ENCODE measurements at regions not wholly inside any gene's neighbourhood (a gene's known extent, or its start where the extent isn't known, plus 50 kb on each side); places are given as distances from the start of the nearest gene placed in this dataset.

DNA sequence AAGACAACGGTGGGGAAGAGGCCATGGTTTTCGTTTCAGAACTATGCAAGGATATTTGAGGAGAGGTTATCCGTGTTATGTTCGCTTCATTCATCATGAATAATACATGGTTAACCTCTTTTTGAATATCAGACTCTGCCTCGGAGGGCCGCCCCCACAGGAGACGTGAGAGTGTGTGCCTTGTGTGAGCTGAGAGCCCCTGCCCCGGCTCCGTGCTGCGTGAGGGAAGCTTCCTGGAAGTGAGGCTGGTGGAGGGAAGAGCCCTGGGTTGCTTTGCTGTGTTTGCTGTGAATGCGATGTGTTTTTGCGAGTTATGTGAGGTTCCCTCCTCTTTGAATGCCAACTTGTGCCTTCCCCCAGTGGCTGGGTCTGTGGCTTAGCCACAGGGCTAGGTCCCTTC, 146.0 kb upstream of the RTL1 start:
- DNase-seq: no peak

DNA sequence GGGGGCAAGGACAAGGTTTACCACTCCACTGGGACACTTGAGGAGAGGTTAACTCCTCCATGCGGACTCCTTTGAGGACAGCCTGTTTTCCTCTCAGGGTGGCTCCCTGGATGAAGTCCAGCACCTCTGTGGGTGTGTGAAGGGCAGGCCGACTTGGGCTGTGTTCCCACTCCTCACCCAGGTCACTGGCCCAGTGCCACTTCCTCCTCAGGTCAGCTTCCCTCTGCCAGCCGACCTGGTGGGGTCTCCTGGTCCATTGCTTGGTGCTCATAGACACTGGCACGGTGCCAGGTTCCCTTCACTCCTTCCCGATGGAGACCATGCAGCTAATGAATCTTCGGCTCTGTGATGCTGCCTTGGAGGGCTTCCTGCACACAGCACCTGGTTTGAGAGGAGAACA, 146.4 kb upstream of the RTL1 start:
- DNase-seq: no peak

DNA sequence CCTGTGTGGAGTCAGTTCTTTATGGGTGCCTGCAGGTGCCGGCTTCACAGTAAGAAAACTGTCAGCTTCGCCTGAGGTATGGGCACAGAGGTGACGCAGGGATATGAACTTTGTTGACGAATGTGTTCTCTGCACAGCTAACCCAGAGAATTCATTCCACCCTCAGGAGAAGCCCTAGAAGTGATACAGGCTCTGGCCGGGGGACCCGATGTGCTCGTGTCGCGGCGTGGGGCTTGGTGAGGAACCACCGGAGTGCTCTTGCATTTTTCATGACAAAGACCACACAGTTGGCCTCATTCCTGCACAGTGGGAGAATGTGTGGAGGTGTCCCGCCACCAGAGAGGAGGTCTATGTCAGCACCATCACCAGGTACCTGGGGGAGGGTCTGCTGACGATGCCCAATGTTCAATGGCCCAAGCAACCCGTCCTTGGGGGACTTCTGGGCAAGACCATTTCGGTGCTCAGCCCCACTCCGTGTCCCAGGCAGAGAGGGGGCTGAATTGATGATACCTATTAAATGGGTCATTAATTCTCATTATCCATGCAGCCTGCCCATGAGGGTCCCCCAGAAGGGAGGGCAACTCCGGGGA, 147.5 kb upstream of the RTL1 start:
- DNase-seq: no peak

DNA sequence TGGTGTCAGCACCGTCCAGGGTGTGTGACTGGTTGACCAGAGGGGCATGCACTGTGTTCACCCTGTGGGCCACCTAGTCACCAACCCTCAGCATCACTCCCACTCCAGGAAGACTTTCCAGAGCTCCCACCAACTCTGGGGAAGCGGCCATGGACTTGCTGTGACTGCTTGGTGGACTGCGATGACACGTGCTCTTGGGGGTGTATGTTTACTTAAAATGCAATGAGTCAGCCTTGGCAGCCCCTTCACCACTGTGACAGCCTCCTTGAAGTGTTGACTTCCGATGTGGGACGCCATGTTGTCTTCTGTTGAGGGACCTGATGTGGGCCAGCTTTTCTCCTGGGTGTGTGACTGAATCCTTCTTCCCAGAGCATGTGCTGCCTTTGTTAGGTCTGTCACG, 151.1 kb upstream of the RTL1 start:
- DNase-seq: no peak

DNA sequence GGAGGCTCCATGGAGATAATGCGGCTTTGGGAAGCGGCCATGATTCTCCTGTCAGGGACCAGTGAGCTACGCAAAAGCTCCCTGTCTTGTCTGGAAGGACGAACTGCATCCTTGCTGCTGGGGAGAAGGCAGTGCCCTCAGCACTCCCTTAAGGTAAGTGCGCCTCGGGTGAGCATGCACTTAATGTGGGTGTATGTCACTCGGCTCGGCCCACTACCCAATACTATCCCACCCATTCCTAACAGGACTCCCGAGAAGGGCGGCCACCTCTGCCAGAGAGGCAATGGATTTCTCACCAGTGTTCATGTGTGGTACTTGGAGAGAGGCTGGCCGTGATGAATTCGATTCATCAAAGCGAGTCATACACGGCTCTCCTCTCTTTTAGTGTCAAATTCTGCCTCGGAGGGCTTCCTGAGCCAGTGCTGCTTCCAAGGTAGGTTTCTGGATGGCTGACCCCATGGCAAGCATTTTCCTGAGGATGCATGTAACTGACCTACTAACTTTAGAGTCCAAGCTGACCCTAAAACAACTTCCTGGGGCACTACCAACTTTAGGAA, 151.7 kb upstream of the RTL1 start:
- no peak for DNase-seq

DNA sequence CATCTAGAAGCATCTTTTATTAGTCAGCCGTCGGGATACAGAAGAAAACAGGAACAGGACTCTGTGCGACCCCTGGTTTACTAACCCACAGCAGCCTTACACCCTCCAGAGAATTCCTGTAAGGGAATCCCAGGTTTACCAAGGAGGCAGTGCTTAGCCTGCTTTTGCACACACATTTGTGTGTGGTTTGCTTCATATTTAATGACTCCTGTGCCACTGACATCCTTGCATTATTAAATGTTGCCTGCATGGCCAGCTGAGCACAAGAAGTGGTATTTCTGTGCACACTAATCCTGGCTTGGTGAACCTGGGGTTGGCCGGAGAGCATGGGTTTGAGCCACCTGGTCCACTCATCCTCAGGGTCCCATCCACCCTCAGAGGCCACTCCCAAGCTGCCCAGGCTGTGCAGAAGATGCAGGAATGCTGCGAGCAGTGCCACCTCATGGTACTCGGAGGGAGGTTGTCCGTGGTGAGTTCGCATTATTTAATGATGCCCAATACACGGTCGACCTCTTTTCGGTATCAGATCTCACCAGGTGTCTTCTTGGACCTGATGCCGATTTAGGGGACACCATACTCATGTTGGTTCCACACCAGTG, 152.4 kb upstream of the RTL1 start:
- DNase-seq: no peak

DNA sequence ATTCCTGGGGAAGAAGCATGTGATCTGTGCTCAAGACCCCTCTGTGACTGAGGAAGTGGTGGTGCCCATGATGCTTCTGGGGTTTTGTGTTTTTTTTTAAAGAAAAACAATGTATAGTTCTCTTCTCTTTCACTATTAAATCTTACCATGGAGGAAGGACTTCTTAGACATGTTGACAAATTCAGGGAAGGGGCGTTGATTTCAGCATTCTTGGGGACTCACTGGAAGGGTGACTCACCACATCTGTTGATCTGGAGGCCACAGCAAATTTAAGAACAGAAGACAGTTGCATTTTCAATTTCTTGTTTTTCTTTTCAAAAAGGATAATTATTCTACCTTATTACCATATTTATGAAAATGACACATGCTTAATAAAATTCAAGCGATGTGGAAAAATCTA, 152.9 kb upstream of the RTL1 start:
- DNase-seq: no peak

DNA sequence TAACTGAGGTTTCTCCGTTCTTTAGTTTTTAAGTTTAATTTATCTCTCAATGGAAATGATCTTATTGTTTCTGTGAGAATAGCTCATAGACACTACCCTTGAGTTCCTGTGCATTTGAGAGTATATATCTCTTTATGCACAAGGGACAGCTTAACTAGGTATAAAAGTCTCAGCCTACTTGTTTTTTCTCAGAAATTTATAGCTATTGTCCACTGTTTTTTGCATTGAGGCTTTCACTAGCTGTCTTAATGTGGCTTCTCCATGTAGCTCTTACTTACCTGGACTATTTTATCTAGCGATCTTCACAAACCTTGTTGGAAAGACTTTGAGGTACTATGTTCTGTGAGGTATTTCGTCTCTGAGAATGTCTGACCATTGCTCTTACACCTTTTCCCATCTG, 153.9 kb upstream of the RTL1 start:
- DNase-seq: no peak

DNA sequence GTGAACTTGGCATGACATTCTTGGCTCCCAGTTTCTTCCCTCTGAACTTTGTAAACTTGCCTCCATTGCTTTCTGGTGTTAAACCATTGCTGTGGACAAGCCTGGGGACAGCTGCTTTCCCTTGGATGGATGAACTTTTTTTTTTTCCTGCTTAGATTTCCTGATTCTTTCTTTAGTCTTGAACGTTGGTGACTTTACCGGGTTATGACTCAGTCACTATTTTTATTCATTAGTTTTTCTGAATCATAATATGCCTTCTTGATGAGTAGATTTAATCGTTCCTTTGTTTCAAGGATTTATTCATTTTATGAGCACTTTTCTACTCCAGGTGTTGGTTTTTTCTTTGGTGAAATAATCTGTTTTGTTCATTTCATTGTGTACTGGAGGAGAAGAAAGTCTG, 155.0 kb upstream of the RTL1 start:
- no peak for DNase-seq

DNA sequence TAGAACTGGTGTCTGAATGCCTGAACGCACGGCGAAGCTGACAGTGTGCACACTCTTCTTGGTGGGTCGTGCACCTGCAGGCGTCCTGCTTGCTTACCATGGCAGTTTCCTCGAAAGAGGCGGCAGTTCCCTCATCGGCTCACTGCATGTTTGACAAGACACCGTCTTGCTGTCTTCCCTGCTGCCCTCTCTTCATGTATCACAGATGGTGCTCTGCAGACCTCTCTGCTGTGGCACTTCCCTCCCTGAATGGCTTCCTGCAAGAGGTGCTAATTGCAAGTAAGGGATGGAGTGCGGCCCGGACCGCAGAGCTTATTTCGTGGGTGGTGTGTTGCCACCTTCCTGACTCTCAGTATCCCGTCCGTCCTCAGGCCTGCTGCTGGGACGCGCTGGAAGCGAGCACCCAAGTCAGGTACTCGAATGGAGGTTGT, 156.7 kb upstream of the RTL1 start:
- no peak for DNase-seq

DNA sequence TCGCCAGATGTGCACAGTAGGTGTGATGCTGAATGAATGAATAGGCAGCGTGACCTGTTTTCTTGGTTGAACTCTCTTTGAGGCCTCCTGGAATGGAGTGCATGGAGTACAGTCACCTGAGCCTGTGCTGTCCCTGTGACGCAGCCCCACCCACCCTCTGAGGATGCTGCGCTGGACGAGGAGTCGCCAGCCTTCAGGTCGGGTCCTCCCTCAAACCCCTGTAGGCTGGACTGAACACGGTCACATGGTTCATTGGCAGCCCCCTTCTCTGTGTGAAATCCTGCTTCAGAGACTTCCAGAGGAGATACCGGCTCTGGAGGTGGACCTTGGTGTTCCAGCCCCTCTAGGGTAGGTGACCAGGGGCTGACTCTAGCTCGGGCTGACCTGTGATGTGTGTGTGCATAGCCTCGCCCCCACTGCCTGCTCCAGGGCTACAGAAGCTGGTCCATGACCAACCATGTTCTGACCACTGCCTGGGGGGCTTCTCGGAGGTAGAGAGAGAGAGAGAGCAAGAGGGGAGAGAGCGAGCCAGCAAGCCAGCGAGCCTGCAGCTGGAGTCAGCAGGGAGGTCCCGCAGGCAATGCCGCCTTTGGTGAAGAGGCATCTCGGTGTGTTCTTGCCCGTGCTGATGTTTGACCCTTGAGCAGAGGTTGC, 158.0 kb upstream of the RTL1 start:
- no peak for DNase-seq

DNA sequence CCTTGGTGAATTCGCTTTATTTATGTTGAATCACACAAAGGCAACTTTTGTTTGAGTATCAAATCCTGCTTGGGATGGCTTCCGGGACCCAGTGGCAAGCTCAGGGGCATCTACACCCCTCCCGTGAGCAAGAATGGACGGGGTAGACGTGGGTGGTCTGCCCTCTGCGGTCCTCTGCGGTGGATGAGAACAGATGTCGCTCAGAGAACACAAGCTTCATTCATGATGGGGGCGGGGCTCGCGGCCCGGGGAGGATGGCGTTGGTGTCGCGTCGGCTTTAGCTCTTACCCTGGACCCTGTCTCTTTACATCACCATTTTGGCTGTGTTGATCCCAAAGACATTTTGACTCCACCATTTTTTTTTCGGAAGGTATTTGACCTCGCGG, 158.5 kb upstream of the RTL1 start:
- DNase-seq: no peak

DNA sequence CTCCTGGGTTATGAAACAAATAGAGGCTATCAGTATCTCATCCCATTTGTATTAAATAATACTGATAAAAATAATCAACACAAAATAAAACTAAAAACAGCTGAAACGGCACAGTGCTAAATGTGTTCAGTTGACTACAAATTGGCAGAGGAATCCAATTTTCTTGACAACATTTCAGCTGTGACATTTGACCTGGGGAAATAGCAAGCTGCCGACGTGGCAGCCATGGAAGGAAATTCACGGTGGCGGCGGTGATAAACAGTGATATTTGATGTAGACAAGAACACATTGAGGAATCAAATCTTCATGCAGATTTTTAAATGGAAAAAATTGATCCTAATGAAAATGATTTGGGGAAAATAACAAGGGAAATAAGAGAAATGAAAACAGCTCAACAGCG, 159.1 kb upstream of the RTL1 start:
- no peak for DNase-seq

DNA sequence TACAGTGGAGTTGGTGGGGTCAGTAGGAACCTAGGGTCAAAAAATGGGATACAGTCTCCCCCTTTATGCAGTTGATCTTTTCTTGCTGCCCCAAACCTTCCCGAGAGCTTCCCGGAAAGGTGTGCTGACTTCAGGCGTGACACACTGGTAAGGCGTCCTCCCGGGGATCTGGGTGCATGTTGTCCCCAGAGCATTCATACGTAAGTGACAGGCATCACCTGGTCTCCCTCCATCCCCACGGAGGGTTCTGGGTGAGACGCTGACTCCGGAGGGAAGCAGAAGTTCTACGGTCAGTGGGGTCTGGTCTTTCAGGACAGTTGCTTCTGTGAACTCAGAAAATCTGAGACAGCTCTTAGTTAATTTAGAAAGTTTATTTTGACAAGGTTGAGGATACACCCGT, 159.6 kb upstream of the RTL1 start:
- DNase-seq: no peak

DNA sequence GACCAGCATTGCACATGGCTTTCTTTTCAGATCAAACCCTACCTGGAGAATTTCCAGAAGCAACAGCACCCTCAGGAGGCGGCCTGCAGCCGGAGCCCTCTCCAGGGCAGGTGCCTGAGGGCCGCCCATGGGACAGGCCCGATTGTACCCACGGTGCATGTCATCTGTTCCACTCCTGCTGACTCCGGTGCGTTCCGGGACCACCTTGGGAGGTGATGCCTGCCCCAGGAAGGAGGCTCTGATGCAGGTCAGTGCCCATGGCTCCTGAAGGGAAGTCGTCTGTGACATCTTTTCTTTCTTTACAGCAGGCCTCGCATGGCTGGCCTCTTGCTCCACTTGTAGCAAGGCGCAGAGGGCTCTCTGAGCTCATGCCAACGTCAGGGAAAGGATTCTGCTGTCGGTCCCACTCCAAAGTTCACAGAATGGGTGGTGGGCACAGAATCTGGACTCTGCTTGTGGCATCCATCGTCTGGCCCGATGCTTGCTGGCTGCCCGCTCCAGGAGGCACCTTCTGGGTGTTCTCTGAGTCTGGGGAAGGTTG, 160.7 kb upstream of the RTL1 start:
- DNase-seq: no peak

DNA sequence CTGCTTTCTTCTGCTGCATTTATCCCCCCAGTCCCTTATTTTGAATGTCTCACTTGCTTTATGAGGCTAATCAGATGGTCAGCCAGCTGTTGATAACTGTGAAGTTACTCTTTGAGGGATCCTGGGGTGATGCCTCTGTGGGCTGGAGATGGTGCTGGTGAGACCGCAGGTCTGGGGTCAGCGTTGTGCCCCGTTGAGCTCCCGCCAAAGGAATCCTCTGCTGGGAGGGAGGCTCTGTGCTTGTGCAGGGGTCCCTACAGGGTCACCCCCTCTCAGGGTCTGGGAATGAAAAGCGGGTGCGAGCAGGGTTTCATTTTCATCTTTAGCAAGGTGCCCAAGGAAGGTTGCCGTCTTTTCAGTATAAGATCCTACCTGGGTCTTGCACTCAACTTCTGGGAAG, 161.2 kb upstream of the RTL1 start:
- no peak for DNase-seq

DNA sequence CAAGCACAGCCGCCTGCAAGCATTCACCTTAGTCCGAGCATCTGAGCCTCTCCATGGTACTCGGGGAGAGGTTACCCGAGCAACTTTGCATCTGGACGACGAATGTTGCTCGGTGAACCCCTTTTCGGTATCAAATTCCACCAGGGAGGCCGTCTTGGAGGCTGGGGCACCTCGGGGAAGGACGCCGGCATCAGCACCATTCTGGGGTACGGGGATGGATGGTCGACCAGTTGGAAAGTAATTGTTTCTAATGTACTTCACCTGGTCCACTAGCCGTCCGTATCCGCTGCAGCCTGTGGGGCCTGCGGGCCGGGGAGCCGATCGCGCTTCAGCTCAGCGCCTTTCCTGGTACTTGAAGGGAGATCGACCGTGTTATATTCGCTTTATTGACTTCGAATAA, 161.7 kb upstream of the RTL1 start:
- DNase-seq: no peak

DNA sequence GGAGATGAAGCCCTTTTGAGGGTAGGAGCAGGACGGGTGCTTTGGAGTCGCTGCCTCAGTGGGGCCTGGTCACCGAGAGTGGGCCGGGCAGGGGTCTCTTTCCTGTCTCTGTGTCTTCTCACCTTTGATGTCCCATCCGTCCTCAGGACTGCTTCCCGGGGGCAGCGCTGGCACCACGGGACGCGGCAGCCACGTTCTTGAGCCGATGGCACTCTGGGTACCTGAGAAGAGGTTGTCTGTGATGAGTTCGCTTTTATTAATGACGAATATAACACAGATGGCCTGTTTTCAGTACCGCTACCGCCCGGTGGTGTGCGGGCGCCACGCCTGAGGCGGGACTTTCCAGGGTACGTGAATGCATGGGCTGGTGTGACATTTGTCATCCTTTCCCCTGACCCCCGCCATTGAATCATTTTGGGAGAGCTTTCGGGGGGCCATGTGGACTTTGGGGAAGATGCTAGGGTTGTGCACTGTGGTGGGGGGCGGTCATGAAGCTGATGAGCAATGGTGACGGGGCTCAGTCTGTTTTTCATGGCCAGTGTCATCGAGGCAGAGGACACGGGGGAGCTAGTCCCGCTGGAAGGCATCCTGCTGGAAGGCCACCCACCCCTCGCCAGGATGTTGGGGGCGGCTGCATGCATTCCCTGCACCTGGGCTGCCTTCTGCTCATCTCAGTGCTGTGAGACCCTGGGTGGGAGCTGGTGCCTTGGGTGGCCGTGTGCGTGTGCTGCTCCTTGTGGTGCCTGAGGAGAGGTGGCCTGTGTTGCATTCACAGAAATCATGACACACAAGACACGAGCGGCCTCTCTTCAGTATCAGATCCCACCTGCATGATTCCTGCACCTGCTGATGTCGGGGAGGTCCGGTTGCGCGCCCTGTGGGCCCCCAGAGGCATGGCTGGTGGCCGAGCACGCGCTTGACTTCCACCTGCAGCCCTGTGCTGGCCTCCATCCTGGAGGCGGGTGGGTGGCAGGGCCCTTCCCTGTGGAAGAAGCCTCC, 162.5 kb upstream of the RTL1 start:
- no peak for DNase-seq

DNA sequence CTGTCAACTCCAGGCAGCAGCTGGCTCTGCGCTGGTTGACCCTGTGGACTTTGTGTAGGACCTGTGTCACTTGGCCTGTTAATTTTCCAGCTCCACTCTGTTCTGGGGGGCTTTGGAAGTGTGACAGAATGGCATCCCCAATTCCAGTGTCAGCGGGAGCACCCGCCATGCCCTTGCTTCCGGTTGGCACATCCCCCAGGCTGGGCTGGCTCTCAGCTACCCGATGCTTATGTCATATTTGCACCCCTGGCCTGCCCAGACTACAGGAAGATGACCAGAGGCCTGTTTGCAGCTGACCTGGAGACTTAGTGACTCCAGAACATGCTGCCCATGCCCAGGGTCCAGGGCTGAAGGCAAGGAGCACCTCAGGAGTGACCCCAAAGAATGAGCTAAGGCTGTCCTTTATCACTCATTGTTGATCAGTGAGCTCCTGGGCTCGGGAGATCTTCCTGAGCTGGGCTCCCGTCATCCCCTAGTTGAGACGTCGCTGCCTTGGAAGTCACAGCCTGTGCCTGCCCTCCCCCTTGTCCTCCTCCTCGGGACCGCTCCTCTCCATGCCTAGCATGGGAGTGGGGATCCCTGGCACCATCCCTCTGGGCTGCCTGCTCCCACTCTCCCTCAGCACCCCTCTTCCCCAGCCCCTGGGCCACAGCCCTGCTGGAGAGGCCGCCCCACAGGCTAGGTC, 163.4 kb upstream of the RTL1 start:
- no peak for DNase-seq

DNA sequence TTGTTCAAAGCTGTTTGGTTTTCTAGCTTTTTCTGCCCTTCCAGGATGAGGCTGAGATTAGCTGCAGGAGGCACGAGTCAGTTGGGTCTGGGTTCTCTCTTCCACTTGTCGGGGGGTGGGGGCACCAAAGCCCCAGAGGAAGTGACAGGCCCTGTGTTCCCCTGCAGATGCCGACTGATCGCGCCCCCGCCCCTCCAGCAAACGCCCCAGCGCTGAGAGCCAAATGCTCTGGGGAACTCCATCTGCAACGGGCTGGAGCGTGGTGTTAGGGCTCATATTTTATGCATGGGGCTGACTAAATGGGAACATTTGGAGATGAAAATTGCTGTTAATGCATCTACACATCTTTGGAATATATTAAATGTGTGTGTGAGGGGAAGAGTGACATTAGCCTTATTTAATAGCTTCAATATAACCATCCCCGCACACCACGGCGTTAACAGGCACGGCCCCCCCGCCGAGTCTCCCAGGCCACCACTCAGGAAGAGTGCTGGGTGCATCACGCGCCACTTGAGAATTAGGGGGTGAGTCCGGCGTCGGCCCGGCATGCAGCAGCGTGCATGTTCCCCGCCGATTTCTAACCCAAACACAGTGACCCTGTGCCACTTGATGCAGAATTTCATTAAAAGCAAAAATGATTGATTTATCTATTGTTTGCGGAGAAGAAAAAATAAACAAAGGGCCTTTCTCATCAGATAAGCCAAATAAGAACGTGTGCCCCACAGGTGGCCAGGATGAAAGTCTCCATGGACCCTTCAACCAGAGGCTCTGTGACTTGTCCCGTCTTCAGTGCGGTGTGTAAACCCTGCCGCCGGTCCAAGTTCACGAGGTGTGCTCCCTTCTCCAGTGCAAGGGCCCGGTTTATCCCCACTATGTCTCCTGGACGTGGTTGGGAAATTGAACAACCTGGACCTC, 165.0 kb upstream of the RTL1 start:
- no peak for DNase-seq

DNA sequence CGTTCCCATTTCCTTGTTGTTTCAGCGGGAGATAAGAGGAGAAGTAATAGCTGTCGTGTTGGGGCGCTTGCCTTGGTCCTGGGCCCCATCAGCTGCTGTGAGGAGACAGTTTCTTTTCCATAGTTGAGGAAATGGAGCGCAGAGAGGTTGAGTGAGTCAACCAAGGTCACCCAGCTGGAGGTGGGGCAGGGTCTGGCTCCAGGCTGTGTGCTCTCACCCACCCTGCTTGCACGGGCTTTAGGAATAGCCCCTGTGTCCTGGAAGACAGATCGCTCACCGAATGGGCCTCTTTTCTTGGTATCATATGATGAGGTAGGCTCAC, 165.7 kb upstream of the RTL1 start:
- no peak for DNase-seq

Measured in NCI-H1092 treated with DMSO at 0.1 percent for 48 hours (cell line).